Bronchial epithelial cell (primary cell): ENCODE measurements at regions not wholly inside any gene's neighbourhood (a gene's known extent, or its start where the extent isn't known, plus 50 kb on each side); places are given as distances from the start of the nearest gene placed in this dataset.

Source experiments
- DNase-seq: peaks from one replicate; pipeline ENCODE4 v3.0.0-alpha.2; 2010; ENCODE audit warnings: low read depth
- FAIRE-seq: peaks from 2 replicates; lab custom pipeline; 2011; peaks lifted over from hg19 to GRCh38; lab: Jason Lieb, UNC
- H3K27me3 ChIP-seq: 2 replicates; pipeline ENCODE4 v1.5.1; 2011; ENCODE audit warnings: low read length; ENCODE audit not compliant: control insufficient read depth, insufficient read depth
- H3K36me3 ChIP-seq: 2 replicates; pipeline ENCODE4 v1.5.1; 2011; ENCODE audit warnings: low read length; ENCODE audit not compliant: control insufficient read depth, insufficient read depth
- H3K4me3 ChIP-seq: 2 replicates; pipeline ENCODE4 v1.5.1; 2011; ENCODE audit warnings: mild to moderate bottlenecking, low read depth, low read length, control low read depth
- CTCF ChIP-seq: IDR thresholded peaks from 2 replicates; pipeline ENCODE4 v1.5.1; 2011; ENCODE audit warnings: mild to moderate bottlenecking, moderate library complexity, low read length, control low read depth, inconsistent platforms; ENCODE audit not compliant: insufficient read depth, severe bottlenecking

- DNase-seq: no peak
- no peaks in the 10 kb centered on the region for H3K27me3 ChIP-seq
- no peaks in the 10 kb centered on the region for H3K36me3 ChIP-seq
- FAIRE-seq: no peak
- H3K4me3 ChIP-seq: no peak overlapping the region
- TF ChIP-seq CTCF: no peak
Measured at GRCh38 chr12:115716551-115716950, 560.9 kb downstream of the MED13L start.

GRCh38 chr12:115712676-115713075, 564.8 kb downstream of the MED13L start:
- no peaks in the 10 kb centered on the region for H3K36me3 ChIP-seq
- no peak overlapping the region for H3K4me3 ChIP-seq
- no peak for TF ChIP-seq CTCF
- H3K27me3 ChIP-seq: no peaks in the 10 kb centered on the region
- DNase-seq (no peak), FAIRE-seq (no peak)

GRCh38 chr12:115710104-115710564, 567.4 kb downstream of the MED13L start:
- Histone ChIP-seq H3K4me3 (no peak overlapping the region), H3K27me3 (no peaks in the 10 kb centered on the region), H3K36me3 (no peaks in the 10 kb centered on the region)
- FAIRE-seq (peak; percentile 58), DNase-seq (peak; percentile 10)
- no peak for TF ChIP-seq CTCF

- no peaks in the 10 kb centered on the region for H3K27me3 ChIP-seq
- H3K36me3 ChIP-seq: no peaks in the 10 kb centered on the region
- FAIRE-seq (no peak), DNase-seq (no peak)
- H3K4me3 ChIP-seq: no peak overlapping the region
- TF ChIP-seq CTCF: no peak
Measured at GRCh38 chr12:115709540-115710011, 567.9 kb downstream of the MED13L start.

GRCh38 chr12:115708801-115709200, 568.7 kb downstream of the MED13L start:
- FAIRE-seq (no peak), DNase-seq (no peak)
- no peak for TF ChIP-seq CTCF
- no peaks in the 10 kb centered on the region for H3K36me3 ChIP-seq
- H3K4me3 ChIP-seq: no peak overlapping the region
- no peaks in the 10 kb centered on the region for H3K27me3 ChIP-seq

- Histone ChIP-seq H3K4me3 (no peak overlapping the region), H3K36me3 (no peaks in the 10 kb centered on the region), H3K27me3 (no peaks in the 10 kb centered on the region)
- no peak for DNase-seq
- FAIRE-seq: no peak
- TF ChIP-seq CTCF: no peak
Measured at GRCh38 chr12:115700896-115701465, 576.5 kb downstream of the MED13L start.
